ENCODE measurements at regions not wholly inside any gene's neighbourhood (a gene's known extent, or its start where the extent isn't known, plus 50 kb on each side); places are given as distances from the start of the nearest gene placed in this dataset.

DNA sequence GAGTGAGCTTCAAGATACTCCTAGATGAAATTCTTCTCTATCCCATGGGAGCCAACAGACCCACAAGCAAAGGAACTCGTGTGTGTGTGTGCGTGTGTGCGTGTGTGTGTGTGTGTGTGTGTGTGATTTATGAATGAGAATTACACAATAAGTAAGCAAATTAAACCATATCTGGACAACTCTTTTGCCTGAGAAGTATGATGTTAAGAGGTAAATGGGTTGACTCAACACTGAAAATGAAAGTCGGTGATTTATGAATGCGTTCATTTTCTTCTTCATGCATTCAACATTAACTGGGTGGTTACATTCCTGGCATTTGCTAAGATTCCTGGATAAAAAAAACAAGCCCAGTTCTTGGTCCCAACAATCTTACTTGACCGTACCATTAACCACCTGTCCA lies 171.3 kb upstream of the ZNF462 start:
- TF ChIP-seq, protein P1, sequence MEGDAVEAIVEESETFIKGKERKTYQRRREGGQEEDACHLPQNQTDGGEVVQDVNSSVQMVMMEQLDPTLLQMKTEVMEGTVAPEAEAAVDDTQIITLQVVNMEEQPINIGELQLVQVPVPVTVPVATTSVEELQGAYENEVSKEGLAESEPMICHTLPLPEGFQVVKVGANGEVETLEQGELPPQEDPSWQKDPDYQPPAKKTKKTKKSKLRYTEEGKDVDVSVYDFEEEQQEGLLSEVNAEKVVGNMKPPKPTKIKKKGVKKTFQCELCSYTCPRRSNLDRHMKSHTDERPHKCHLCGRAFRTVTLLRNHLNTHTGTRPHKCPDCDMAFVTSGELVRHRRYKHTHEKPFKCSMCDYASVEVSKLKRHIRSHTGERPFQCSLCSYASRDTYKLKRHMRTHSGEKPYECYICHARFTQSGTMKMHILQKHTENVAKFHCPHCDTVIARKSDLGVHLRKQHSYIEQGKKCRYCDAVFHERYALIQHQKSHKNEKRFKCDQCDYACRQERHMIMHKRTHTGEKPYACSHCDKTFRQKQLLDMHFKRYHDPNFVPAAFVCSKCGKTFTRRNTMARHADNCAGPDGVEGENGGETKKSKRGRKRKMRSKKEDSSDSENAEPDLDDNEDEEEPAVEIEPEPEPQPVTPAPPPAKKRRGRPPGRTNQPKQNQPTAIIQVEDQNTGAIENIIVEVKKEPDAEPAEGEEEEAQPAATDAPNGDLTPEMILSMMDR (IDR thresholded peaks at IDR 0.05; ENCODE audit: poor library complexity) = no peak
- no peak for TF ChIP-seq EZH2 (IDR thresholded peaks at IDR 0.05; ENCODE audit: borderline replicate concordance)

All from hepatocyte (in vitro differentiated cells).